K562 (cell line): ENCODE measurements at regions not wholly inside any gene's neighbourhood (a gene's known extent, or its start where the extent isn't known, plus 50 kb on each side); places are given as distances from the start of the nearest gene placed in this dataset.

Source experiments
- CC2D1A ChIP-seq: fragments of 450-650 bp; IDR thresholded peaks from 2 replicates; pipeline ENCODE4 v1.6.1; 2017; ENCODE audit warnings: mild to moderate bottlenecking
- CREM ChIP-seq: IDR thresholded peaks from 2 replicates; pipeline ENCODE4 v1.6.1; 2014; ENCODE audit warnings: antibody characterized with exemption, low read depth
- E2F4 ChIP-seq: sonication (generic); formaldehyde crosslinking; IDR thresholded peaks from 2 replicates; pipeline ENCODE4 v1.8.0; 2022; ENCODE audit warnings: mild to moderate bottlenecking, low read depth, missing genetic modification reagents
- GMEB1 ChIP-seq: fragments of 250-450 bp; sonication (Bioruptor Pico); IDR thresholded peaks from 2 replicates; pipeline ENCODE4 v1.4.0; 2020; ENCODE audit warnings: mild to moderate bottlenecking
- MCM2 ChIP-seq: fragments of 450-650 bp; IDR thresholded peaks from 2 replicates; pipeline ENCODE4 v1.6.1; 2017; ENCODE audit warnings: low read depth, mild to moderate bottlenecking
- MXI1 ChIP-seq: IDR thresholded peaks from 2 replicates; pipeline ENCODE4 v1.6.1; 2011; ENCODE audit warnings: low read depth, mild to moderate bottlenecking, improper control_type of control experiment, low read length
- PHB2 ChIP-seq: fragments of 450-650 bp; IDR thresholded peaks from 2 replicates; pipeline ENCODE4 v1.6.1; 2017; ENCODE audit warnings: low read depth
- POLR3G ChIP-seq: IDR thresholded peaks from 2 replicates; pipeline ENCODE4 v1.6.1; 2011; ENCODE audit not compliant: insufficient read length, insufficient replicate concordance; ENCODE audit errors: extremely low read depth
- YY1 ChIP-seq, 3 experiments: IDR thresholded peaks; 2 replicates each; pipeline ENCODE4 v1.6.1; 2011; ENCODE audit warnings: low read length in 2 of 3, mild to moderate bottlenecking in 2 of 3, moderate library complexity in 2 of 3, borderline replicate concordance in 1 of 3, control low read depth in 1 of 3, low read depth in 1 of 3; ENCODE audit not compliant: insufficient read depth in 3 of 3, insufficient replicate concordance in 2 of 3, control insufficient read depth in 1 of 3, insufficient read length in 1 of 3; ENCODE audit errors: extremely low read depth in 1 of 3

- TF ChIP-seq CC2D1A (no peak), CREM (no peak), MCM2 (no peak), YY1 (IDR thresholded peaks at IDR 0.05; ENCODE audit: borderline replicate concordance in 1 of 3, control insufficient read depth in 1 of 3, extremely low read depth in 1 of 3, insufficient read depth in 3 of 3, insufficient read length in 1 of 3, insufficient replicate concordance in 2 of 3, low read depth in 1 of 3, low read length in 2 of 3) (no peak), POLR3G (no peak), PHB2 (no peak), MXI1 (no peak), E2F4 (CRISPR knock-in tag) (no peak), GMEB1 (no peak)
Observed at GRCh38 chr3:148219999-148220398, 477.7 kb upstream of the AGTR1 start.
